Keratinocyte (primary cell): ENCODE measurements at regions not wholly inside any gene's neighbourhood (a gene's known extent, or its start where the extent isn't known, plus 50 kb on each side); places are given as distances from the start of the nearest gene placed in this dataset.

Source experiments
- DNase-seq: peaks from one replicate; pipeline ENCODE4 v3.0.0-alpha.2; 2011; ENCODE audit warnings: low read depth, missing footprints, low spot score
- FAIRE-seq: peaks from 2 replicates; lab custom pipeline; 2011; peaks lifted over from hg19 to GRCh38; lab: Jason Lieb, UNC
- H2AFZ ChIP-seq: 2 replicates; pipeline ENCODE4 v1.6.0; 2012; ENCODE audit warnings: low read length, control low read depth, inconsistent platforms; ENCODE audit not compliant: control insufficient read depth
- H3K27ac ChIP-seq: 2 replicates; pipeline ENCODE4 v1.5.1; 2011; ENCODE audit warnings: low read length; ENCODE audit not compliant: control insufficient read depth, insufficient read depth
- H3K27me3 ChIP-seq: 3 replicates; pipeline ENCODE4 v1.6.0; 2011; ENCODE audit warnings: low read length; ENCODE audit not compliant: control insufficient read depth, insufficient read depth; ENCODE audit errors: extremely low read depth
- H3K36me3 ChIP-seq, 2 experiments: 2 replicates in 1 of 2; 3 replicates in 1 of 2; pipeline ENCODE4 v1.5.1; 2011; ENCODE audit warnings: low read length in 2 of 2, mild to moderate bottlenecking in 1 of 2; ENCODE audit not compliant: control insufficient read depth in 2 of 2, insufficient read depth in 2 of 2; ENCODE audit errors: extremely low read depth in 1 of 2
- H3K4me1 ChIP-seq: 3 replicates; pipeline ENCODE4 v1.5.1; 2011; ENCODE audit warnings: low read length; ENCODE audit not compliant: control insufficient read depth, insufficient read depth; ENCODE audit errors: extremely low read depth
- H3K4me2 ChIP-seq: 3 replicates; pipeline ENCODE4 v1.6.0; 2011; ENCODE audit warnings: low read depth, low read length; ENCODE audit not compliant: control insufficient read depth, insufficient read depth; ENCODE audit errors: extremely low read depth
- H3K4me3 ChIP-seq, 3 experiments: fragments of 200-600 bp in 1 of 3; sonication (generic) in 1 of 3; 2 replicates in 2 of 3; 3 replicates in 1 of 3; pipeline ENCODE4 v1.5.1; 2011 to 2016; ENCODE audit warnings: low read length in 3 of 3, mild to moderate bottlenecking in 3 of 3, control low read depth in 2 of 3, inconsistent platforms in 1 of 3, low read depth in 1 of 3, mixed read lengths in 1 of 3, mixed run types in 1 of 3, moderate library complexity in 1 of 3; ENCODE audit not compliant: control insufficient read depth in 2 of 3, insufficient read depth in 2 of 3; ENCODE audit errors: extremely low read depth in 1 of 3
- H3K79me2 ChIP-seq: 2 replicates; pipeline ENCODE4 v1.6.0; 2012; ENCODE audit warnings: low read length; ENCODE audit not compliant: control insufficient read depth, insufficient read depth
- H3K9ac ChIP-seq: 3 replicates; pipeline ENCODE4 v1.6.0; 2011; ENCODE audit warnings: low read length; ENCODE audit not compliant: control insufficient read depth, insufficient read depth; ENCODE audit errors: extremely low read depth
- H3K9me1 ChIP-seq: 3 replicates; pipeline ENCODE4 v1.6.0; 2011; ENCODE audit warnings: low read length; ENCODE audit not compliant: control insufficient read depth, insufficient read depth; ENCODE audit errors: extremely low read depth
- H3K9me3 ChIP-seq: 2 replicates; pipeline ENCODE4 v1.5.1; 2012; ENCODE audit warnings: low read depth, low read length; ENCODE audit not compliant: control insufficient read depth
- H4K20me1 ChIP-seq: 3 replicates; pipeline ENCODE4 v1.6.0; 2011; ENCODE audit warnings: low read length; ENCODE audit not compliant: control insufficient read depth, insufficient read depth; ENCODE audit errors: extremely low read depth
- EZH2 ChIP-seq: IDR thresholded peaks from one replicate; pipeline ENCODE4 v1.6.1; 2012; ENCODE audit warnings: inconsistent platforms, mild to moderate bottlenecking, low read length, moderate library complexity
- dilution Hi-C: fragments of 300-500 bp; cut with MboI; formaldehyde crosslinking; loops from one replicate; pipeline ENCODE4 v1.7.0; 2020; ENCODE audit warnings: low sequenced_read_pairs; ENCODE audit not compliant: extremely low pct_ligation_motif_present
- TF ChIP-seq, protein P1 (sequence below), 3 experiments: IDR thresholded peaks in 1 of 3; conservative IDR thresholded peaks in 1 of 3; optimal IDR thresholded peaks in 1 of 3; 2 replicates in 2 of 3; 3 replicates in 1 of 3; pipeline versions ENCODE3 to v1.5.1; 2011; ENCODE audit warnings: low read length in 3 of 3, mild to moderate bottlenecking in 3 of 3, moderate library complexity in 2 of 3, control low read depth in 1 of 3, inconsistent platforms in 1 of 3; ENCODE audit not compliant: insufficient read depth in 2 of 3; ENCODE audit errors: extremely low read depth in 1 of 3

- no peaks in the 10 kb centered on the region for H4K20me1 ChIP-seq
- TF ChIP-seq, protein P1, sequence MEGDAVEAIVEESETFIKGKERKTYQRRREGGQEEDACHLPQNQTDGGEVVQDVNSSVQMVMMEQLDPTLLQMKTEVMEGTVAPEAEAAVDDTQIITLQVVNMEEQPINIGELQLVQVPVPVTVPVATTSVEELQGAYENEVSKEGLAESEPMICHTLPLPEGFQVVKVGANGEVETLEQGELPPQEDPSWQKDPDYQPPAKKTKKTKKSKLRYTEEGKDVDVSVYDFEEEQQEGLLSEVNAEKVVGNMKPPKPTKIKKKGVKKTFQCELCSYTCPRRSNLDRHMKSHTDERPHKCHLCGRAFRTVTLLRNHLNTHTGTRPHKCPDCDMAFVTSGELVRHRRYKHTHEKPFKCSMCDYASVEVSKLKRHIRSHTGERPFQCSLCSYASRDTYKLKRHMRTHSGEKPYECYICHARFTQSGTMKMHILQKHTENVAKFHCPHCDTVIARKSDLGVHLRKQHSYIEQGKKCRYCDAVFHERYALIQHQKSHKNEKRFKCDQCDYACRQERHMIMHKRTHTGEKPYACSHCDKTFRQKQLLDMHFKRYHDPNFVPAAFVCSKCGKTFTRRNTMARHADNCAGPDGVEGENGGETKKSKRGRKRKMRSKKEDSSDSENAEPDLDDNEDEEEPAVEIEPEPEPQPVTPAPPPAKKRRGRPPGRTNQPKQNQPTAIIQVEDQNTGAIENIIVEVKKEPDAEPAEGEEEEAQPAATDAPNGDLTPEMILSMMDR (optimal IDR thresholded peaks at IDR 0.05 in 1 of 3, IDR thresholded peaks at IDR 0.05 in 1 of 3, conservative IDR thresholded peaks at IDR 0.05 in 1 of 3; ENCODE audit: extremely low read depth in 1 of 3, insufficient read depth in 2 of 3, low read length in 3 of 3): no peak
- TF ChIP-seq EZH2: no peak
- dilution Hi-C loops: no loop called here
- no peak overlapping the region for H3K4me2 ChIP-seq
- H3K36me3 ChIP-seq: no peaks in the 10 kb centered on the region
- no peaks in the 10 kb centered on the region for H3K27me3 ChIP-seq
- H3K9me3 ChIP-seq: no peaks in the 10 kb centered on the region
- H3K79me2 ChIP-seq: no peaks in the 10 kb centered on the region
- no peak for DNase-seq
- H3K9me1 ChIP-seq: no peaks in the 10 kb centered on the region
- no peak overlapping the region for H2AFZ ChIP-seq
- peak; percentile 51 for FAIRE-seq
- H3K4me3 ChIP-seq: no peak overlapping the region
- H3K9ac ChIP-seq: no peak overlapping the region
- no peak overlapping the region for H3K27ac ChIP-seq
- H3K4me1 ChIP-seq: peaks cover 2% of the 10 kb centered on the region
Measured at GRCh38 chr6:130632897-130633296, 194.3 kb upstream of the SMLR1 start.

GRCh38 chr6:130643361-130643760, 183.8 kb upstream of the SMLR1 start:
- H3K4me2 ChIP-seq: no peak overlapping the region
- H3K4me1 ChIP-seq: no peaks in the 10 kb centered on the region
- no peaks in the 10 kb centered on the region for H3K9me1 ChIP-seq
- H2AFZ ChIP-seq: no peak overlapping the region
- H4K20me1 ChIP-seq: no peaks in the 10 kb centered on the region
- H3K27me3 ChIP-seq: no peaks in the 10 kb centered on the region
- dilution Hi-C loops: no loop called here
- FAIRE-seq: no peak
- no peaks in the 10 kb centered on the region for H3K36me3 ChIP-seq
- no peak for DNase-seq
- H3K79me2 ChIP-seq: no peaks in the 10 kb centered on the region
- no peak for TF ChIP-seq EZH2
- TF ChIP-seq, protein P1 (optimal IDR thresholded peaks at IDR 0.05 in 1 of 3, IDR thresholded peaks at IDR 0.05 in 1 of 3, conservative IDR thresholded peaks at IDR 0.05 in 1 of 3; ENCODE audit: extremely low read depth in 1 of 3, insufficient read depth in 2 of 3, low read length in 3 of 3): no peak
- no peak overlapping the region for H3K9ac ChIP-seq
- no peak overlapping the region for H3K27ac ChIP-seq
- H3K4me3 ChIP-seq: no peak overlapping the region
- peaks cover 2% of the 10 kb centered on the region for H3K9me3 ChIP-seq
